BJ (cell line): ENCODE measurements at regions not wholly inside any gene's neighbourhood (a gene's known extent, or its start where the extent isn't known, plus 50 kb on each side); places are given as distances from the start of the nearest gene placed in this dataset.

Experiments
- CTCF ChIA-PET: fragments of 350-600 bp; formaldehyde crosslinking; extraction: SDS; loops from one replicate; lab custom pipeline; 2021; ENCODE audit warnings: antibody characterized with exemption, inconsistent platforms; lab: Yijun Ruan, JAX
- POLR2A ChIA-PET: fragments of 300-600 bp; sonication (Branson Sonifier 250); formaldehyde crosslinking; extraction: SDS; loops from one replicate; lab custom pipeline; 2021; ENCODE audit warnings: antibody characterized with exemption; lab: Charles Lee
- DNase-seq: peaks from one replicate; pipeline ENCODE4 v3.0.0-alpha.2; 2011; ENCODE audit warnings: low read depth
- H3K27me3 ChIP-seq: 2 replicates; pipeline ENCODE4 v1.6.0; 2011; ENCODE audit warnings: low read length; ENCODE audit not compliant: control insufficient read depth, insufficient read depth
- H3K36me3 ChIP-seq: 2 replicates; pipeline ENCODE4 v1.5.1; 2011; ENCODE audit warnings: low read length; ENCODE audit not compliant: control insufficient read depth, insufficient read depth
- H3K4me3 ChIP-seq: 2 replicates; pipeline ENCODE4 v1.5.1; 2011; ENCODE audit warnings: low read depth, mild to moderate bottlenecking, control low read depth, low read length
- CTCF ChIP-seq: IDR thresholded peaks from 2 replicates; pipeline ENCODE4 v1.5.1; 2011; ENCODE audit warnings: low read depth, mild to moderate bottlenecking, control low read depth, inconsistent platforms, low read length, moderate library complexity; ENCODE audit not compliant: insufficient read depth

GRCh38 chr14:81991998-81992397 is 458.3 kb upstream of the SEL1L start:
- POLR2A ChIA-PET: no interaction called here
- DNase-seq: no peak
- Histone ChIP-seq H3K4me3 (no peak overlapping the region), H3K36me3 (no peaks in the 10 kb centered on the region), H3K27me3 (no peaks in the 10 kb centered on the region)
- no peak for TF ChIP-seq CTCF
- CTCF ChIA-PET: no interaction called here

GRCh38 chr14:81993432-81993831 is 459.8 kb upstream of the SEL1L start:
- CTCF ChIA-PET: interaction anchor here (0.6 kb wide), 1 partner anchor 10 kb away, joined by 3 read pairs; no protein-coding TSS in a partner anchor
- no peak for TF ChIP-seq CTCF
- no peak overlapping the region for H3K4me3 ChIP-seq
- H3K36me3 ChIP-seq: no peaks in the 10 kb centered on the region
- POLR2A ChIA-PET: no interaction called here
- H3K27me3 ChIP-seq: no peaks in the 10 kb centered on the region
- no peak for DNase-seq

- no peak for TF ChIP-seq CTCF
- ChIA-PET POLR2A (no interaction called here), CTCF (interaction anchor here (0.6 kb wide), 1 partner anchor 10 kb away, joined by 3 read pairs; no protein-coding TSS in a partner anchor)
Measured at GRCh38 chr14:82003426-82003825, 469.8 kb upstream of the SEL1L start.

DNA sequence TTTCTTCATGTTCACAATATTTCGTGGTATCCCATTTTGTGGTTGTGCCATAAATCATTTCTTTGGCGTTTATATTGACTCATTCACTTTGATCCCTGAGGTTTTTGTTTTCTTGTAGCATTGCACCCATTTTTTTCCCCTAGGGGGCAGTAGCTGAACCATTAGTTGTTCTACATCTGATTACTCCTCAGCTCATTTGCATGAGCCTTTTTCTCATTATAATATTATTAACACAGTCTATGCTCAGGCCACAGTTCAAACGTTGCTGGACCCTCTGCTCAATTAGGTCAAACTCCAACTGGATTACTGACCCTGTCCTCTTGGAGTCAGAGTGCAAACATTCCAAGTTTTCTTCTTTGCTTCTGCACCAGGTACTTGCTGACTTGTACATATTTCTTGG is 475.4 kb upstream of the SEL1L start:
- DNase-seq: no peak
- CTCF ChIA-PET: no interaction called here

More at GRCh38 chr14:82003426-82003825, 469.8 kb upstream of the SEL1L start:
- H3K4me3 ChIP-seq: no peak overlapping the region
- DNase-seq: no peak
- no peaks in the 10 kb centered on the region for H3K27me3 ChIP-seq
- H3K36me3 ChIP-seq: no peaks in the 10 kb centered on the region

GRCh38 chr14:82009993-82010392 is 476.3 kb upstream of the SEL1L start:
- H3K27me3 ChIP-seq: no peaks in the 10 kb centered on the region
- CTCF ChIA-PET: no interaction called here
- TF ChIP-seq CTCF: no peak
- DNase-seq: no peak
- POLR2A ChIA-PET: no interaction called here
- no peaks in the 10 kb centered on the region for H3K36me3 ChIP-seq
- H3K4me3 ChIP-seq: no peak overlapping the region

More for the DNA sequence above, 475.4 kb upstream of the SEL1L start:
- POLR2A ChIA-PET: no interaction called here
- no peaks in the 10 kb centered on the region for H3K27me3 ChIP-seq
- H3K36me3 ChIP-seq: no peaks in the 10 kb centered on the region
- no peak overlapping the region for H3K4me3 ChIP-seq
- TF ChIP-seq CTCF: no peak
